Right atrium auricular region (tissue), 2 donors: ENCODE measurements at regions not wholly inside any gene's neighbourhood (a gene's known extent, or its start where the extent isn't known, plus 50 kb on each side); places are given as distances from the start of the nearest gene placed in this dataset.

Experiments
- DNase-seq: peaks from one replicate; pipeline ENCODE4 v3.0.0-alpha.2; 2019; ENCODE audit warnings: low spot score
- H3K27ac ChIP-seq, 2 donors: fragments of 200-600 bp; sonication (generic); 1 replicate in 1 of 2; 2 replicates in 1 of 2; pipeline ENCODE4 v1.5.1; 2016 to 2019
- H3K27me3 ChIP-seq, 2 donors: fragments of 200-600 bp; sonication (generic); one replicate each; pipeline versions ENCODE4 v1.5.1 to v1.6.0; 2017 to 2019
- H3K36me3 ChIP-seq: fragments of 200-600 bp; sonication (generic); one replicate; pipeline ENCODE4 v1.5.1; 2016
- H3K4me1 ChIP-seq, 2 donors: fragments of 200-600 bp; sonication (generic); one replicate each; pipeline versions ENCODE4 v1.5.1 to v1.6.0; 2017 to 2019
- H3K4me3 ChIP-seq, 2 donors: fragments of 200-600 bp; sonication (generic); 1 replicate in 1 of 2; 2 replicates in 1 of 2; pipeline ENCODE4 v1.5.1; 2017 to 2019; ENCODE audit warnings: mild to moderate bottlenecking in 1 of 2, moderate library complexity in 1 of 2
- H3K9me3 ChIP-seq, 2 donors: fragments of 200-600 bp; sonication (generic); one replicate each; pipeline ENCODE4 v1.5.1; 2019
- CTCF ChIP-seq, 2 donors: fragments of 200-600 bp; sonication (generic); IDR thresholded peaks; one replicate each; pipeline ENCODE4 v1.5.1; 2019; ENCODE audit warnings: antibody characterized with exemption in 2 of 2

- no peak for DNase-seq
- TF ChIP-seq CTCF (IDR thresholded peaks at IDR 0.05) = no peak
- no peaks in the 10 kb centered on the region for H3K36me3 ChIP-seq
These were observed 1129.5 kb downstream of the PLA2G4A start for GRCh38 chr1:187958207-187958606.

GRCh38 chr1:187959062-187959461 is 1130.3 kb downstream of the PLA2G4A start:
- Histone ChIP-seq H3K27me3 (no peaks in the 10 kb centered on the region), H3K4me3 (no peak overlapping the region), H3K36me3 (no peaks in the 10 kb centered on the region), H3K4me1 (no peaks in the 10 kb centered on the region), H3K9me3 (no peaks in the 10 kb centered on the region), H3K27ac (no peak overlapping the region)
- no peak for TF ChIP-seq CTCF (IDR thresholded peaks at IDR 0.05)
- no peak for DNase-seq

More at GRCh38 chr1:187958207-187958606, 1129.5 kb downstream of the PLA2G4A start:
- Histone ChIP-seq H3K27me3 (no peaks in the 10 kb centered on the region), H3K27ac (no peak overlapping the region), H3K9me3 (no peaks in the 10 kb centered on the region), H3K4me3 (no peak overlapping the region), H3K4me1 (no peaks in the 10 kb centered on the region)

GRCh38 chr1:187960125-187960638 is 1131.4 kb downstream of the PLA2G4A start:
- no peak overlapping the region for H3K4me3 ChIP-seq
- no peaks in the 10 kb centered on the region for H3K9me3 ChIP-seq
- TF ChIP-seq CTCF (IDR thresholded peaks at IDR 0.05) = no peak
- no peaks in the 10 kb centered on the region for H3K36me3 ChIP-seq
- H3K4me1 ChIP-seq = no peaks in the 10 kb centered on the region
- H3K27me3 ChIP-seq = no peaks in the 10 kb centered on the region
- H3K27ac ChIP-seq = no peak overlapping the region
- DNase-seq = no peak

GRCh38 chr1:187961895-187962294 is 1133.1 kb downstream of the PLA2G4A start:
- no peak for TF ChIP-seq CTCF (IDR thresholded peaks at IDR 0.05)
- no peak for DNase-seq

GRCh38 chr1:187971851-187972250 is 1143.1 kb downstream of the PLA2G4A start:
- Histone ChIP-seq H3K36me3 (no peaks in the 10 kb centered on the region), H3K9me3 (no peaks in the 10 kb centered on the region), H3K4me3 (no peak overlapping the region), H3K27ac (no peak overlapping the region), H3K4me1 (no peaks in the 10 kb centered on the region), H3K27me3 (no peaks in the 10 kb centered on the region)
- no peak for DNase-seq
- no peak for TF ChIP-seq CTCF (IDR thresholded peaks at IDR 0.05)

More at GRCh38 chr1:187961895-187962294, 1133.1 kb downstream of the PLA2G4A start:
- Histone ChIP-seq H3K4me1 (no peaks in the 10 kb centered on the region), H3K27ac (no peak overlapping the region), H3K4me3 (no peak overlapping the region), H3K36me3 (no peaks in the 10 kb centered on the region), H3K27me3 (no peaks in the 10 kb centered on the region), H3K9me3 (no peaks in the 10 kb centered on the region)

GRCh38 chr1:187977298-187977697 is 1148.5 kb downstream of the PLA2G4A start:
- no peak for TF ChIP-seq CTCF (IDR thresholded peaks at IDR 0.05)
- no peaks in the 10 kb centered on the region for H3K36me3 ChIP-seq
- no peak for DNase-seq
- H3K9me3 ChIP-seq = no peaks in the 10 kb centered on the region
- H3K4me3 ChIP-seq = no peak overlapping the region
- H3K27me3 ChIP-seq = no peaks in the 10 kb centered on the region
- no peaks in the 10 kb centered on the region for H3K4me1 ChIP-seq
- H3K27ac ChIP-seq = no peak overlapping the region
